ENCODE measurements at regions not wholly inside any gene's neighbourhood (a gene's known extent, or its start where the extent isn't known, plus 50 kb on each side); places are given as distances from the start of the nearest gene placed in this dataset.
A peak's percentile ranks its signal among the peaks of the same experiment; 100 is the strongest.

DNA sequence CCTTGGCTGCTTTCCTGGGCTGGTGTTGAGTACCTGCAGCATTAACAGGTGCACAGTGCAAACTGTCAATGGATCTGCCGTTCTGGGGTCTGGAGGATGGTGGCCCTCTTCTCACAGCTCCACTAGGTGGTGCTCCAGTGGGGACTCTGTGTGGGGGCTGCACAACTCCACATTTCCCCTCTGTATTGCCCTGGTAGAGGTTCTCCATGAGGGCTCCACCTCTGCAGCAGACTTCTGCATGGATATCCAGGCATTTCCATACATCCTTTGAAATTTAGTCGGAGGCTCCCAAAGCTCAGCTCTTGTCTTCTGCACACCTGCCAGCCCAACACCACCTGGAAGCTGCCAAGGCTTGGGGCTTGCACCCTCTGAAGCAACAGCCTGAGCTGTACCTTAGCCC is 198.6 kb downstream of the GXYLT1 start:
- POLR2A ChIA-PET = no interaction called here
- in situ Hi-C loops (cut with MboI) (no loop called here), intact Hi-C loops (cut with micrococcal nuclease) (no loop called here)
- no peaks in the 10 kb centered on the region for H3K4me1 ChIP-seq (replicated peaks in 1 of 2; ENCODE audit: control insufficient read depth in 2 of 2, insufficient read depth in 2 of 2, low read length in 2 of 2)
- FAIRE-seq (no peak), DNase-seq (ENCODE audit: extremely low read depth in 1 of 4, low spot score in 3 of 4) (no peak), ATAC-seq (no peak)
- TF ChIP-seq DMBX1 (CRISPR knock-in tag; IDR thresholded peaks at IDR 0.05; ENCODE audit: borderline replicate concordance) = no peak
- no peak for TF ChIP-seq NONO (IDR thresholded peaks at IDR 0.05; ENCODE audit: low read depth in 2 of 2, low read length in 1 of 2)
- no peak for TF ChIP-seq POLR2G (IDR thresholded peaks at IDR 0.05; ENCODE audit: low read depth, low read length)
- no peak for TF ChIP-seq KLF13 (tag; IDR thresholded peaks at IDR 0.05; ENCODE audit: borderline replicate concordance, low read depth)
- peak; percentile 33 for TF ChIP-seq ZFP36 (IDR thresholded peaks at IDR 0.05; ENCODE audit: low read depth, low read length, partially characterized antibody)
- no peak for TF ChIP-seq POLR2AphosphoS5 (IDR thresholded peaks at IDR 0.05; ENCODE audit: control insufficient read depth, insufficient read depth, low read depth, low read length)
- no peak for TF ChIP-seq RAD51 (IDR thresholded peaks at IDR 0.05; ENCODE audit: borderline replicate concordance, low read depth)
- no peaks in the 10 kb centered on the region for H3K27me3 ChIP-seq (ENCODE audit: control insufficient read depth in 2 of 2, insufficient read depth in 2 of 2, low read length in 2 of 2)
- no peak overlapping the region for H3K4me3 ChIP-seq
- no peak overlapping the region for H3K27ac ChIP-seq (ENCODE audit: extremely low read depth, low read depth, low read length)
- H2AFZ ChIP-seq (ENCODE audit: low read depth, low read length) = no peak overlapping the region
- no peaks in the 10 kb centered on the region for H3K36me3 ChIP-seq (ENCODE audit: control insufficient read depth, insufficient read depth, low read length)
- CTCF ChIA-PET (ENCODE audit: low intra/inter-chr PET ratio) = no interaction called here
- H4K20me1 ChIP-seq (replicated peaks; ENCODE audit: control insufficient read depth, insufficient read depth, low read length) = no peaks in the 10 kb centered on the region
- no peaks in the 10 kb centered on the region for H3K9me3 ChIP-seq (replicated peaks; ENCODE audit: control insufficient read depth, insufficient read depth, low read depth, low read length)
- H3K9ac ChIP-seq (ENCODE audit: insufficient read depth in 1 of 2, low read depth in 2 of 2, low read length in 2 of 2) = no peak overlapping the region
- WGBS (ENCODE audit: insufficient coverage, low coverage, missing lambda C conversion rate) = 0% methylated on average over 2 of the region's 2 CpGs
- H3K9me1 ChIP-seq (ENCODE audit: control insufficient read depth, insufficient read depth, low read length) = no peaks in the 10 kb centered on the region
- no TSS peak for BruUV-seq (replicated peaks)
- H3K4me2 ChIP-seq (ENCODE audit: insufficient read depth, low read length) = no peak overlapping the region
- no peaks in the 10 kb centered on the region for H3K79me2 ChIP-seq (ENCODE audit: control insufficient read depth, insufficient read depth, low read length)

DNA sequence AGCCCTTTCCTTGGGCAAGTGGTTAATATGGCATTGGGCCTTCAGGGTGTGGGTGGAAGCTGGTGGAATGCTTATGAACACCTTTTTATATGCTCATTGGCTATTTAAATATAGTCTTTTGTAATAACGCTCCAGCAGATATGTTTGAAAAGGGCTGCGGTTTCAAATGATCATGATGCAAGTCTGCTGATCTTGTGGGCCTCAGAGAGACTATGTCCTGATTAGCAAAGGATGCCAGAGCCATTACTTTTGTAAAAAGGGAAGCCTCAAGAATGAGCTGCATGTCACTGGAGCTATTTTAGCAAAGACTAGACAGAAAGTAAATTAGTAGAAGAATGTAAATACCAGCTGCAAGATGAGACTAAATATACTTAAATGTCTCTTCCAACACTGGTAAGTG is 200.5 kb downstream of the GXYLT1 start:
- intact Hi-C loops (cut with micrococcal nuclease) = no loop called here
- CTCF ChIA-PET (ENCODE audit: low intra/inter-chr PET ratio) = no interaction called here
- Histone ChIP-seq H3K36me3 (ENCODE audit: control insufficient read depth, insufficient read depth, low read length) (no peaks in the 10 kb centered on the region), H3K4me2 (ENCODE audit: insufficient read depth, low read length) (no peak overlapping the region), H4K20me1 (replicated peaks; ENCODE audit: control insufficient read depth, insufficient read depth, low read length) (no peaks in the 10 kb centered on the region), H3K9me1 (ENCODE audit: control insufficient read depth, insufficient read depth, low read length) (no peaks in the 10 kb centered on the region), H3K9me3 (replicated peaks; ENCODE audit: control insufficient read depth, insufficient read depth, low read depth, low read length) (no peaks in the 10 kb centered on the region), H2AFZ (ENCODE audit: low read depth, low read length) (no peak overlapping the region), H3K27ac (ENCODE audit: extremely low read depth, low read depth, low read length) (no peak overlapping the region), H3K27me3 (ENCODE audit: control insufficient read depth in 2 of 2, insufficient read depth in 2 of 2, low read length in 2 of 2) (no peaks in the 10 kb centered on the region), H3K4me3 (no peak overlapping the region), H3K4me1 (replicated peaks in 1 of 2; ENCODE audit: control insufficient read depth in 2 of 2, insufficient read depth in 2 of 2, low read length in 2 of 2) (no peaks in the 10 kb centered on the region), H3K9ac (ENCODE audit: insufficient read depth in 1 of 2, low read depth in 2 of 2, low read length in 2 of 2) (no peak overlapping the region), H3K79me2 (ENCODE audit: control insufficient read depth, insufficient read depth, low read length) (no peaks in the 10 kb centered on the region)
- no TSS peak for BruUV-seq (replicated peaks)
- in situ Hi-C loops (cut with MboI) = no loop called here
- 5% methylated on average over 2 of the region's 2 CpGs for whole genome bisulfite sequencing (ENCODE audit: insufficient coverage, low coverage, missing lambda C conversion rate)
- POLR2A ChIA-PET = no interaction called here
- ATAC-seq (no peak), DNase-seq (ENCODE audit: extremely low read depth in 1 of 4, low spot score in 3 of 4) (no peak), FAIRE-seq (no peak)
- TF ChIP-seq SMAD1 (IDR thresholded peaks at IDR 0.05; ENCODE audit: low read depth, low read length, partially characterized antibody) = no peak
- no peak for TF ChIP-seq HCFC1 (IDR thresholded peaks at IDR 0.05; ENCODE audit: low read depth, low read length)
- TF ChIP-seq, protein P1, sequence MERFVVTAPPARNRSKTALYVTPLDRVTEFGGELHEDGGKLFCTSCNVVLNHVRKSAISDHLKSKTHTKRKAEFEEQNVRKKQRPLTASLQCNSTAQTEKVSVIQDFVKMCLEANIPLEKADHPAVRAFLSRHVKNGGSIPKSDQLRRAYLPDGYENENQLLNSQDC (CRISPR knock-in tag; IDR thresholded peaks at IDR 0.05) = no peak
- TF ChIP-seq CREB1 (IDR thresholded peaks at IDR 0.05) = no peak
- TF ChIP-seq CREB1 (CRISPR knock-in tag; IDR thresholded peaks at IDR 0.05) = no peak
- no peak for TF ChIP-seq CTBP1 (IDR thresholded peaks at IDR 0.05; ENCODE audit: borderline replicate concordance)
- TF ChIP-seq HMGN3 (IDR thresholded peaks at IDR 0.05; ENCODE audit: borderline replicate concordance, extremely low read depth, insufficient read length, low read depth, low read length) = no peak
- TF ChIP-seq CBX2 (IDR thresholded peaks at IDR 0.05; ENCODE audit: insufficient read depth, low read length, poor library complexity, severe bottlenecking) = no peak
- TF ChIP-seq, protein P2, sequence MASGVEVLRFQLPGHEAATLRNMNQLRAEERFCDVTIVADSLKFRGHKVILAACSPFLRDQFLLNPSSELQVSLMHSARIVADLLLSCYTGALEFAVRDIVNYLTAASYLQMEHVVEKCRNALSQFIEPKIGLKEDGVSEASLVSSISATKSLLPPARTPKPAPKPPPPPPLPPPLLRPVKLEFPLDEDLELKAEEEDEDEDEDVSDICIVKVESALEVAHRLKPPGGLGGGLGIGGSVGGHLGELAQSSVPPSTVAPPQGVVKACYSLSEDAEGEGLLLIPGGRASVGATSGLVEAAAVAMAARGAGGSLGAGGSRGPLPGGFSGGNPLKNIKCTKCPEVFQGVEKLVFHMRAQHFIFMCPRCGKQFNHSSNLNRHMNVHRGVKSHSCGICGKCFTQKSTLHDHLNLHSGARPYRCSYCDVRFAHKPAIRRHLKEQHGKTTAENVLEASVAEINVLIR (CRISPR knock-in tag; IDR thresholded peaks at IDR 0.05) = no peak

All from K562 (cell line).